SK-N-MC (cell line): ENCODE measurements at regions not wholly inside any gene's neighbourhood (a gene's known extent, or its start where the extent isn't known, plus 50 kb on each side); places are given as distances from the start of the nearest gene placed in this dataset.
"Not testable (repeated sequence)": the region's sequence is repeated elsewhere in the genome, so short reads cannot be mapped to it uniquely, and the experiment has no call there.

ENCODE experiments used
- DNase-seq: peaks from one replicate; pipeline ENCODE4 v3.0.0-alpha.2; 2011; ENCODE audit warnings: low read depth, low spot score
- H3K27ac ChIP-seq: fragments of 200-600 bp; sonication (generic); 2 replicates; pipeline ENCODE4 v1.5.1; 2016; ENCODE audit warnings: mixed run types
- H3K36me3 ChIP-seq: fragments of 200-600 bp; sonication (generic); 2 replicates; pipeline ENCODE4 v1.6.1; 2017; ENCODE audit warnings: antibody characterized with exemption, low read length, mixed read lengths; ENCODE audit not compliant: insufficient read depth
- H3K4me3 ChIP-seq: fragments of 200-600 bp; sonication (generic); 2 replicates; pipeline ENCODE4 v1.5.1; 2016
- H3K9ac ChIP-seq: fragments of 200-600 bp; sonication (generic); 2 replicates; pipeline ENCODE4 v1.8.0; 2017; ENCODE audit warnings: mixed run types, mixed read lengths; ENCODE audit not compliant: insufficient read length
- H3K9me3 ChIP-seq: fragments of 200-600 bp; sonication (generic); 2 replicates; pipeline ENCODE4 v1.6.1; 2017; ENCODE audit warnings: low read depth, mild to moderate bottlenecking, antibody characterized with exemption, low read length, moderate library complexity, mixed read lengths
- EZH2 ChIP-seq: fragments of 200-600 bp; sonication (generic); IDR thresholded peaks from one replicate; pipeline ENCODE4 v1.6.1; 2017; ENCODE audit warnings: antibody characterized with exemption
- FOXP2 ChIP-seq: optimal IDR thresholded peaks from 2 replicates; pipeline ENCODE3; 2011; ENCODE audit warnings: mild to moderate bottlenecking, moderate library complexity; ENCODE audit not compliant: insufficient read depth; ENCODE audit errors: extremely low read length, control extremely low read depth
- POLR2AphosphoS5 ChIP-seq: IDR thresholded peaks from 2 replicates; pipeline ENCODE4 v1.6.1; 2012; ENCODE audit warnings: mild to moderate bottlenecking, low read depth, low read length, borderline replicate concordance

- DNase-seq: no peak
- Histone ChIP-seq H3K27ac (no peak overlapping the region), H3K9me3 (no peaks in the 10 kb centered on the region), H3K36me3 (no peaks in the 10 kb centered on the region), H3K9ac (no peak overlapping the region), H3K4me3 (no peak overlapping the region)
- TF ChIP-seq POLR2AphosphoS5 (no peak), EZH2 (no peak), FOXP2 (no peak)
Observed at GRCh38 chr3:166613365-166613764, 766.7 kb downstream of the ZBBX start.

GRCh38 chr3:166612761-166613160 lies 767.3 kb downstream of the ZBBX start:
- H3K9me3 ChIP-seq, H3K27ac ChIP-seq, DNase-seq, H3K9ac ChIP-seq, H3K4me3 ChIP-seq, H3K36me3 ChIP-seq: not testable (repeated sequence)

- Histone ChIP-seq H3K27ac (no peak overlapping the region), H3K36me3 (no peaks in the 10 kb centered on the region), H3K9me3 (no peaks in the 10 kb centered on the region), H3K9ac (no peak overlapping the region), H3K4me3 (no peak overlapping the region)
- TF ChIP-seq FOXP2: no peak
- no peak for TF ChIP-seq EZH2
- no peak for TF ChIP-seq POLR2AphosphoS5
- DNase-seq: no peak
Observed at GRCh38 chr3:166607933-166608521, 770.8 kb upstream of the BCHE start.

GRCh38 chr3:166606988-166607387 lies 769.8 kb upstream of the BCHE start:
- Histone ChIP-seq H3K9ac (no peak overlapping the region), H3K9me3 (no peaks in the 10 kb centered on the region), H3K36me3 (no peaks in the 10 kb centered on the region), H3K4me3 (no peak overlapping the region), H3K27ac (no peak overlapping the region)
- TF ChIP-seq POLR2AphosphoS5 (no peak), FOXP2 (no peak), EZH2 (no peak)
- no peak for DNase-seq

- no peak for TF ChIP-seq POLR2AphosphoS5
- TF ChIP-seq FOXP2: no peak
- DNase-seq: no peak
- H3K9me3 ChIP-seq: no peaks in the 10 kb centered on the region
- H3K4me3 ChIP-seq: no peak overlapping the region
- H3K36me3 ChIP-seq: no peaks in the 10 kb centered on the region
- H3K27ac ChIP-seq: no peak overlapping the region
- no peak overlapping the region for H3K9ac ChIP-seq
Observed at GRCh38 chr3:166593776-166594175, 756.6 kb upstream of the BCHE start.

- DNase-seq: no peak
- Histone ChIP-seq H3K27ac (no peak overlapping the region), H3K9me3 (no peaks in the 10 kb centered on the region), H3K9ac (no peak overlapping the region), H3K4me3 (no peak overlapping the region), H3K36me3 (no peaks in the 10 kb centered on the region)
- TF ChIP-seq FOXP2 (no peak), POLR2AphosphoS5 (no peak), EZH2 (no peak)
Observed at GRCh38 chr3:166582236-166582635, 745.0 kb upstream of the BCHE start.

GRCh38 chr3:166580561-166580960 lies 743.3 kb upstream of the BCHE start:
- Histone ChIP-seq H3K4me3 (no peak overlapping the region), H3K27ac (no peak overlapping the region), H3K36me3 (no peaks in the 10 kb centered on the region), H3K9ac (no peak overlapping the region), H3K9me3 (no peaks in the 10 kb centered on the region)
- no peak for TF ChIP-seq FOXP2
- no peak for TF ChIP-seq EZH2
- DNase-seq: no peak

GRCh38 chr3:166575161-166575560 lies 737.9 kb upstream of the BCHE start:
- Histone ChIP-seq H3K9ac (no peak overlapping the region), H3K27ac (no peak overlapping the region), H3K4me3 (no peak overlapping the region), H3K9me3 (no peaks in the 10 kb centered on the region), H3K36me3 (no peaks in the 10 kb centered on the region)
- TF ChIP-seq POLR2AphosphoS5: no peak
- no peak for TF ChIP-seq EZH2
- TF ChIP-seq FOXP2: no peak
- no peak for DNase-seq

GRCh38 chr3:166571686-166572085 lies 734.5 kb upstream of the BCHE start:
- not testable (repeated sequence) for H3K9ac ChIP-seq, H3K4me3 ChIP-seq, DNase-seq, H3K36me3 ChIP-seq, H3K27ac ChIP-seq, H3K9me3 ChIP-seq
